ENCODE measurements at regions not wholly inside any gene's neighbourhood (a gene's known extent, or its start where the extent isn't known, plus 50 kb on each side); places are given as distances from the start of the nearest gene placed in this dataset.
A peak's percentile ranks its signal among the peaks of the same experiment; 100 is the strongest.

- no peak for DNase-seq
Observed at GRCh38 chr2:134770702-134771101, 51.9 kb upstream of the TMEM163 start.

- no peak for DNase-seq
Observed at GRCh38 chr2:134771313-134771801, 52.6 kb upstream of the TMEM163 start.

GRCh38 chr2:134772493-134773169, 53.8 kb upstream of the TMEM163 start:
- no peak for DNase-seq

- DNase-seq = peak; percentile 97 to 98
Observed at GRCh38 chr2:134773335-134773734, 54.5 kb upstream of the TMEM163 start.

GRCh38 chr2:134773759-134774742, 55.3 kb upstream of the TMEM163 start:
- DNase-seq = no peak

- DNase-seq = no peak
Observed at GRCh38 chr2:134774786-134775641, 56.2 kb upstream of the TMEM163 start.

GRCh38 chr2:134776836-134777235, 58.0 kb upstream of the TMEM163 start:
- DNase-seq = no peak

GRCh38 chr2:134777593-134777992, 58.8 kb upstream of the TMEM163 start:
- no peak for DNase-seq

- no peak for DNase-seq
Observed at GRCh38 chr2:134778372-134778771, 59.6 kb upstream of the TMEM163 start.

- DNase-seq = no peak
Observed at GRCh38 chr2:134780972-134781371, 57.4 kb upstream of the ACMSD start.

- DNase-seq = no peak
Observed at GRCh38 chr2:134782107-134782506, 56.3 kb upstream of the ACMSD start.

- DNase-seq = no peak
Observed at GRCh38 chr2:134782792-134783191, 55.6 kb upstream of the ACMSD start.

- DNase-seq = no peak
Observed at GRCh38 chr2:134783912-134784311, 54.5 kb upstream of the ACMSD start.

GRCh38 chr2:134785659-134786430, 52.6 kb upstream of the ACMSD start:
- no peak for DNase-seq

GRCh38 chr2:134788417-134788816, 50.0 kb upstream of the ACMSD start:
- no peak for DNase-seq

All from cerebellar nuclear complex (tissue), 1 donor.